ENCODE measurements at regions not wholly inside any gene's neighbourhood (a gene's known extent, or its start where the extent isn't known, plus 50 kb on each side); places are given as distances from the start of the nearest gene placed in this dataset.

- TF ChIP-seq CTCF (conservative IDR thresholded peaks at IDR 0.05), result no peak
- no peaks in the 10 kb centered on the region for H3K4me1 Mint-ChIP-seq
- no peak overlapping the region for H3K4me3 Mint-ChIP-seq
- H3K36me3 Mint-ChIP-seq (ENCODE audit: low read depth), result no peaks in the 10 kb centered on the region
- no peak for DNase-seq (ENCODE audit: low read depth, low spot score)
- H3K27me3 Mint-ChIP-seq (ENCODE audit: low read depth), result no peaks in the 10 kb centered on the region
- H3K9me3 Mint-ChIP-seq, result no peaks in the 10 kb centered on the region
- H3K27ac Mint-ChIP-seq (ENCODE audit: unreplicated experiment), result no peak overlapping the region
These were observed 123.5 kb upstream of the CST7 start for GRCh38 chr20:24825591-24825990.

- no peak for DNase-seq (ENCODE audit: low read depth, low spot score)
- Mint-ChIP-seq H3K4me1 (no peaks in the 10 kb centered on the region), H3K9me3 (no peaks in the 10 kb centered on the region), H3K4me3 (no peak overlapping the region), H3K27me3 (ENCODE audit: low read depth) (no peaks in the 10 kb centered on the region), H3K27ac (ENCODE audit: unreplicated experiment) (no peak overlapping the region), H3K36me3 (ENCODE audit: low read depth) (no peaks in the 10 kb centered on the region)
- no peak for TF ChIP-seq CTCF (conservative IDR thresholded peaks at IDR 0.05)
These were observed 121.3 kb upstream of the CST7 start for GRCh38 chr20:24827603-24828295.

- Mint-ChIP-seq H3K9me3 (no peaks in the 10 kb centered on the region), H3K4me3 (no peak overlapping the region), H3K36me3 (ENCODE audit: low read depth) (no peaks in the 10 kb centered on the region), H3K4me1 (no peaks in the 10 kb centered on the region), H3K27me3 (ENCODE audit: low read depth) (no peaks in the 10 kb centered on the region), H3K27ac (ENCODE audit: unreplicated experiment) (no peak overlapping the region)
- no peak for DNase-seq (ENCODE audit: low read depth, low spot score)
- TF ChIP-seq CTCF (conservative IDR thresholded peaks at IDR 0.05), result no peak
These were observed 119.9 kb upstream of the CST7 start for GRCh38 chr20:24828992-24829648.

- Mint-ChIP-seq H3K27me3 (ENCODE audit: low read depth) (peaks cover under 1% of the 10 kb centered on the region), H3K4me1 (no peaks in the 10 kb centered on the region)
These were observed 119.3 kb upstream of the CST7 start for GRCh38 chr20:24829649-24830370.

GRCh38 chr20:24830649-24831048 lies 118.4 kb upstream of the CST7 start:
- TF ChIP-seq CTCF (conservative IDR thresholded peaks at IDR 0.05), result no peak
- no peaks in the 10 kb centered on the region for H3K4me1 Mint-ChIP-seq
- H3K4me3 Mint-ChIP-seq, result no peak overlapping the region
- H3K27ac Mint-ChIP-seq (ENCODE audit: unreplicated experiment), result no peak overlapping the region
- peaks cover 2% of the 10 kb centered on the region for H3K27me3 Mint-ChIP-seq (ENCODE audit: low read depth)
- H3K9me3 Mint-ChIP-seq, result no peaks in the 10 kb centered on the region
- DNase-seq (ENCODE audit: low read depth, low spot score), result no peak
- H3K36me3 Mint-ChIP-seq (ENCODE audit: low read depth), result no peaks in the 10 kb centered on the region

More at GRCh38 chr20:24829649-24830370, 119.3 kb upstream of the CST7 start:
- H3K9me3 Mint-ChIP-seq, result no peaks in the 10 kb centered on the region
- H3K4me3 Mint-ChIP-seq, result no peak overlapping the region
- no peaks in the 10 kb centered on the region for H3K36me3 Mint-ChIP-seq (ENCODE audit: low read depth)
- DNase-seq (ENCODE audit: low read depth, low spot score), result no peak
- H3K27ac Mint-ChIP-seq (ENCODE audit: unreplicated experiment), result no peak overlapping the region
- TF ChIP-seq CTCF (conservative IDR thresholded peaks at IDR 0.05), result no peak
